ENCODE measurements at regions not wholly inside any gene's neighbourhood (a gene's known extent, or its start where the extent isn't known, plus 50 kb on each side); places are given as distances from the start of the nearest gene placed in this dataset.

- TF ChIP-seq ELF4 (IDR thresholded peaks at IDR 0.05) (no peak), CTBP1 (IDR thresholded peaks at IDR 0.05; ENCODE audit: borderline replicate concordance) (no peak), LEF1 (IDR thresholded peaks at IDR 0.05; ENCODE audit: borderline replicate concordance) (no peak), BHLHE40 (IDR thresholded peaks at IDR 0.05; ENCODE audit: borderline replicate concordance) (no peak), PKNOX1 (IDR thresholded peaks at IDR 0.05) (no peak), SP1 (IDR thresholded peaks at IDR 0.05) (no peak), NFRKB (IDR thresholded peaks at IDR 0.05) (no peak), TARDBP (IDR thresholded peaks at IDR 0.05) (no peak), HDGF (IDR thresholded peaks at IDR 0.05; ENCODE audit: borderline replicate concordance) (no peak), FOXM1 (IDR thresholded peaks at IDR 0.05; ENCODE audit: borderline replicate concordance) (no peak), FOXA1 (IDR thresholded peaks at IDR 0.05) (no peak)
- DNase-seq (ENCODE audit: extremely low spot score) = no peak
- ChIA-PET POLR2A (no interaction called here), CTCF (no interaction called here)
Observed at GRCh38 chr20:23161244-23161891, 75.2 kb upstream of the CD93 start.

GRCh38 chr20:23160536-23161243 lies 74.6 kb upstream of the CD93 start:
- DNase-seq (ENCODE audit: extremely low spot score) = no peak
- CTCF ChIA-PET = no interaction called here
- POLR2A ChIA-PET = no interaction called here
- TF ChIP-seq NFRKB (IDR thresholded peaks at IDR 0.05) (no peak), FOXA1 (IDR thresholded peaks at IDR 0.05) (no peak), LEF1 (IDR thresholded peaks at IDR 0.05; ENCODE audit: borderline replicate concordance) (no peak), ZNF384 (IDR thresholded peaks at IDR 0.05) (no peak), CTBP1 (IDR thresholded peaks at IDR 0.05; ENCODE audit: borderline replicate concordance) (no peak), FOXK2 (IDR thresholded peaks at IDR 0.05) (no peak), SP1 (IDR thresholded peaks at IDR 0.05) (no peak), PKNOX1 (IDR thresholded peaks at IDR 0.05) (no peak), TARDBP (IDR thresholded peaks at IDR 0.05) (no peak), FOXM1 (IDR thresholded peaks at IDR 0.05; ENCODE audit: borderline replicate concordance) (no peak), L3MBTL2 (conservative IDR thresholded peaks at IDR 0.05) (no peak), SUZ12 (IDR thresholded peaks at IDR 0.05) (no peak), ARNT (IDR thresholded peaks at IDR 0.05) (no peak)

GRCh38 chr20:23159947-23160318 lies 73.8 kb upstream of the CD93 start:
- POLR2A ChIA-PET = no interaction called here
- CTCF ChIA-PET = no interaction called here
- TF ChIP-seq BHLHE40 (IDR thresholded peaks at IDR 0.05; ENCODE audit: borderline replicate concordance) (no peak), L3MBTL2 (conservative IDR thresholded peaks at IDR 0.05) (no peak), ZNF384 (IDR thresholded peaks at IDR 0.05) (no peak), TARDBP (IDR thresholded peaks at IDR 0.05) (no peak), NFRKB (IDR thresholded peaks at IDR 0.05) (no peak), LEF1 (IDR thresholded peaks at IDR 0.05; ENCODE audit: borderline replicate concordance) (no peak), SP1 (IDR thresholded peaks at IDR 0.05) (no peak), PKNOX1 (IDR thresholded peaks at IDR 0.05) (no peak), HDGF (IDR thresholded peaks at IDR 0.05; ENCODE audit: borderline replicate concordance) (no peak)
- no peak for DNase-seq (ENCODE audit: extremely low spot score)

DNA sequence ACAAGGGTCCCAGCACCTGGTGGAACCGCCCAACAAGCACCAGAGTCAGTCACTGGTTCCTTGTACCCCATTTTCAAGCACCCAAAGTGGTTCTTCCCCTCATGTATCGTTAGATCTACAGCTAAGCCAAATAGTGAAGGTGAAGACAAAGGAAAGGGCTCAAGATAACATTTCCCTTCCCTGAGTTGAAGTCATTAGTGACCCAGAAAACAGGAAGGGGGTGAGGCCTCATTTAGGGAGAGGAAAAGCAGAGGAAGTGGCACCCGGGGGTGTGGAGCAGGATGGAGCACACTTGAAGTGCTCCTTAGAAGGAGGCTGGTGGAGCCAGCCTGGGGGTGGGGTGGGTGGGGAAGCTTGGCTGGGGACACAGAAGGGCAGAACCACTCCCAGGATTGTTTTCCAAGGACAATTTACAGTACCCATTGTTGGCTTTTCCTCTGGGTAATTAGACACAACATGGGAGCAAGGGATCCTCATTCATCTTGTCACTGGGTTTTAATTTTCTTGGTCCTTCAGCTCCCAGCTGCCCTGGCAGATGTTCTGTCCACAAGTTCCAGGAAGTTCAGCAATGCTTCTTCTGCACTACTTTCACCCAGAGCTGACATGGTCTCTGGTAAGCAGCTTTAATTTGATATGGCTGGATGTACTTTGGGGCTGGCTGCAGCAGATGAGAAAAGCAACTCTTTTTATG lies 73.3 kb upstream of the CD93 start:
- TF ChIP-seq ELF4 (IDR thresholded peaks at IDR 0.05) (no peak), TARDBP (IDR thresholded peaks at IDR 0.05) (no peak), NFRKB (IDR thresholded peaks at IDR 0.05) (no peak), ARNT (IDR thresholded peaks at IDR 0.05) (no peak), ZNF384 (IDR thresholded peaks at IDR 0.05) (no peak), PKNOX1 (IDR thresholded peaks at IDR 0.05) (no peak), FOXM1 (IDR thresholded peaks at IDR 0.05; ENCODE audit: borderline replicate concordance) (no peak), HDGF (IDR thresholded peaks at IDR 0.05; ENCODE audit: borderline replicate concordance) (no peak), FOXA1 (IDR thresholded peaks at IDR 0.05) (no peak), LEF1 (IDR thresholded peaks at IDR 0.05; ENCODE audit: borderline replicate concordance) (no peak), SUZ12 (IDR thresholded peaks at IDR 0.05) (no peak), L3MBTL2 (conservative IDR thresholded peaks at IDR 0.05) (no peak), BHLHE40 (IDR thresholded peaks at IDR 0.05; ENCODE audit: borderline replicate concordance) (no peak), CTBP1 (IDR thresholded peaks at IDR 0.05; ENCODE audit: borderline replicate concordance) (no peak), FOXK2 (IDR thresholded peaks at IDR 0.05) (no peak), SP1 (IDR thresholded peaks at IDR 0.05) (no peak)
- POLR2A ChIA-PET = interaction anchor here (0.9 to 1.5 kb wide), 2 partner anchors 108 to 190 kb away, joined by 3 to 4 read pairs; no protein-coding TSS in a partner anchor
- CTCF ChIA-PET = no interaction called here
- no peak for DNase-seq (ENCODE audit: extremely low spot score)

- TF ChIP-seq L3MBTL2 (conservative IDR thresholded peaks at IDR 0.05) (no peak), NFRKB (IDR thresholded peaks at IDR 0.05) (no peak), ARNT (IDR thresholded peaks at IDR 0.05) (no peak), SUZ12 (IDR thresholded peaks at IDR 0.05) (no peak), PKNOX1 (IDR thresholded peaks at IDR 0.05) (no peak), BHLHE40 (IDR thresholded peaks at IDR 0.05; ENCODE audit: borderline replicate concordance) (no peak), ELF4 (IDR thresholded peaks at IDR 0.05) (no peak), FOXM1 (IDR thresholded peaks at IDR 0.05; ENCODE audit: borderline replicate concordance) (no peak), TARDBP (IDR thresholded peaks at IDR 0.05) (no peak), FOXK2 (IDR thresholded peaks at IDR 0.05) (no peak), ZNF384 (IDR thresholded peaks at IDR 0.05) (no peak), CTBP1 (IDR thresholded peaks at IDR 0.05; ENCODE audit: borderline replicate concordance) (no peak), HDGF (IDR thresholded peaks at IDR 0.05; ENCODE audit: borderline replicate concordance) (no peak)
- no peak for DNase-seq (ENCODE audit: extremely low spot score)
- POLR2A ChIA-PET = no interaction called here
- CTCF ChIA-PET = no interaction called here
Observed at GRCh38 chr20:23157734-23158133, 71.6 kb upstream of the CD93 start.

All from HEK293T (cell line).